GM18499 (cell line): ENCODE measurements at regions not wholly inside any gene's neighbourhood (a gene's known extent, or its start where the extent isn't known, plus 50 kb on each side); places are given as distances from the start of the nearest gene placed in this dataset.
"Not testable (repeated sequence)": the region's sequence is repeated elsewhere in the genome, so short reads cannot be mapped to it uniquely, and the experiment has no call there.

Source experiments
- ATAC-seq: cut with Tn5 transposase; IDR thresholded peaks from one replicate; pipeline ENCODE4 v1.9.1; 2021; ENCODE audit warnings: moderate number of reproducible peaks; ENCODE audit not compliant: insufficient read depth, unreplicated experiment

DNA sequence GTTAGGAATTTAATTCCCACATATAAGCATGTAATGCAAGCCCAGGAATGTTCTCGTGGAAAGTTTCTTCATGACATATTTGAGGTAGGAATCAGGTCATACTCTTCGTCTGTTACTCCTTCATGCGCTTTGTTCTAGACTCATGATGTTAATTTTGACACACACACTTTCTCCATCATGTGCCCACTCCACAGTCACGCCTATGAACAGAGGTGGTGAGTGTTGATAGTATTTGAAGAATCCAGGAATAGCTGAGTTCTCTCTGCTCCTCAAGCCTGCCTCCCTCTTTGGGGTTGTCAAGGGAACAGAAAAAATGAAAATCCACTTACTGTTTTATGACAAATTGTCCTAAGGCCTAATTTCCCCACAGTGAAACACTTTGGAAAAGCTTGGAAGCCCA is 117.3 kb upstream of the SERPINE2 start:
- ATAC-seq: no peak

DNA sequence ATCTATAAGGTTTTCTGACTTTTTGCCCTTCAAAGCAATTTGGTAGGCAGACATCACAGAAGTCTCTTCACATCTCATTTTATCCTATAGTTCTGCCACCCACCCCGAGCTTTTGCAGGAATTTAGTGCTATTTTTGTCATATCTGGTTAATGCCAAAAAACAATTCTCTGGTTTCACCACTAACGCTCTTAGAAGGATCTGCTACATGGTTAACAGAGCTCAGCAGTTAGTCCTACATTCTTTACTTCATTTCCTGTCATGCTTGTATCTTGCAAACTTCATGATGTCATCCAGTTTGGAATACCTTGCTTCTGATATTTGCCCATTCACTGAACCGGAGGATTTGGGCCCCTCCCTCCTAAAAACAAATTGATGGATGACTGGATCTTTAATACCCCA is 116.8 kb upstream of the SERPINE2 start:
- no peak for ATAC-seq

DNA sequence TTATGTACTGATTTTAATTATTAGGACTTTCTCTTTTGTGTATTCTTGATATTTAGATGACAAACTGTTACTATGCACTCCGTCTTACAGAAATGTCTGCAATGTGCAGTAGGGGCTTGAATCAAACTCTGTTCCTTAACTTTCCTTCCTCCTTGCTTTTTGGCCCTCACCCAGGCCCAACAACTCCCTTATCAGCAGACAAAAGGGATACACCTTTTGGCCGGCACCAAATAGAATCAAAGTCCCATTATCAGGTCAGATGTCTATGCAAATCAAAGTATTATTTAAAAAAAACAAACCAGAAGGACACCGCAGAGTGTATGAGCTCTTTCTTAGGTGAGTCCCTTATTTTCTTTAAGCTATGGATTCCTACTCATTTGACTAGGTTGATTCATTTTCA is 116.3 kb upstream of the SERPINE2 start:
- ATAC-seq: no peak

DNA sequence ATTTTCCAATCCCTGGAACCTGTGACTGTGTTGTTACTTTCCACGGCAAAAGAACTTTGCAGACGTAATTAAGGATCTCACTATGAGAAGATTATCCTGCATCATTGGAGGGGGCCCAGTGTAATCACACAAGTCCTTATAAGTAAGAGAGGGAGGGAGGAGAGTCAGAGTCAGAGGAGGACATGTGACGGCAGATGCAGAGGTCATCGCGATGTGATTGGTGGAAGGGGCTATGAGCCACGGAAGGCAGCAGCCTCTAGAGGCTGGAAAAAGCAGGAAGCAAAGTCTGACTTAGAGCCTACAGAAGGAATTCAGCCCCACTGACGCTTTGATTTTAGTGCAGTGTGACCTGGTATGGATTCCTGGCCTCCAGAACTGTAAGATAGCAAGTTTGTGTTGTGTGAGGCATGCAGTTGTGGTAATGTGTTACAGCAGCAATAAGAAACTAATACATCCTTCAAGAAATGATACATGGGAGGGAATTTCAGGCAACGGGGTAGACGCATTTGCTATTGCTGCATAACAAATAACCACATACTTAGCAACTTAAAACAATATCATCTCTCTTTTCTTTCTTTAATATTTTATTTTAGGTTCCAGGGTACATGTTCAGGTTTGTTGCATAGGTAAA is 112.7 kb upstream of the SERPINE2 start:
- no peak for ATAC-seq

DNA sequence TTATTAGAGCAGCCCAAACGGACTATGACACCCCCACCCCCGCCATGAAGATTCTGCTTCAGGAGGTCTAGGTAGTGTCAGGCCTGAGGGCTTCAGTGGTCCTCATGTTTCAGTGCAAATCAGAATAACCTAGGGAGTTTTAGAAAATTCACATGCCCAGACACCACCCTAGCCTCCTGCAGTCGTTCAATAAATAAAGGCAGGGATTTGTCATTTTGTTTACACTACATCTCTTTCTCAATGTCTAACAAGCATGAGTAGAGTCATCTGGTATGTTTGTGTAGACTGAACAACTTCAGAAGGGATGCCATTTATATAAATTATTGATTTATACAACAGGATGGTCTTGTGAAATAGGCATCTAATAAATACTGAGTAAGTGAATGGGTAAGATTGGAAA is 112.1 kb upstream of the SERPINE2 start:
- ATAC-seq: no peak

DNA sequence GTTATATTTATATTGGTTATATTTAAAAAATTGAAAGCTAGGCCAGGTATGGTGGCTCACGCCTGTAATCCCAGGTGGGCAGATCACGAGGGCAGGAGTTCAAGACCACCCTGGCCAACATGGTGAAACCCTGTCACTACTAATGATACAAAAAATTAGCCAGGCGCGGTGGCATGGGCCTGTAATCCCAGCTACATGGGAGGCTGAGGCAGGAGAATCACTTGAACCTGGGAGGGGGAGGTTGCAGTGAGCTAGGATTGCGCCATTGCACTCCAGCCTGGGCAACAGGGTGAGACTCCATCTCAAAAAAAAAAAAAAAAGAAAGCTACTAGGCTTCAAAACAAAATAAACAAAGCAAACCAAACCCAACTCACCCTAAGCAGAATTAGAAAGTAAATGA is 109.0 kb upstream of the SERPINE2 start:
- ATAC-seq: not testable (repeated sequence)

DNA sequence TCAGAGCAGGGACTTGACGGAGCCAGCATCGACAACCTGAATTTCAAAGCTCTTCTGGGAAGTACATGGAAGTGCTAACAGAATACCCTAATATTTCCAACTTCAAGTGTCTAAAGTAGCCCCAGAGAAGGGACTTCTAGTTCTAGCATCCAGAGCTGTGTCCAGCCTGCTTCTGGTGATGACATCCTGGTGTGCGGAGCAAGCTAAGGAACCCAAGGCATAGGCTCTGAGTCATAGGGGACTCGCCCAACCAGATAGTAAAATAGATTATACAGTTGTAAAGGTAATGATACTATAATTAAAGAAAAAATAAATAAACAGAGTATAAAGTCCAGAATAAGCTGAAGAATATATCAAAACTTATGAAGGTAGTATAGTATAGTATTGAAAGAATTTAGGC is 108.1 kb upstream of the SERPINE2 start:
- ATAC-seq: no peak

DNA sequence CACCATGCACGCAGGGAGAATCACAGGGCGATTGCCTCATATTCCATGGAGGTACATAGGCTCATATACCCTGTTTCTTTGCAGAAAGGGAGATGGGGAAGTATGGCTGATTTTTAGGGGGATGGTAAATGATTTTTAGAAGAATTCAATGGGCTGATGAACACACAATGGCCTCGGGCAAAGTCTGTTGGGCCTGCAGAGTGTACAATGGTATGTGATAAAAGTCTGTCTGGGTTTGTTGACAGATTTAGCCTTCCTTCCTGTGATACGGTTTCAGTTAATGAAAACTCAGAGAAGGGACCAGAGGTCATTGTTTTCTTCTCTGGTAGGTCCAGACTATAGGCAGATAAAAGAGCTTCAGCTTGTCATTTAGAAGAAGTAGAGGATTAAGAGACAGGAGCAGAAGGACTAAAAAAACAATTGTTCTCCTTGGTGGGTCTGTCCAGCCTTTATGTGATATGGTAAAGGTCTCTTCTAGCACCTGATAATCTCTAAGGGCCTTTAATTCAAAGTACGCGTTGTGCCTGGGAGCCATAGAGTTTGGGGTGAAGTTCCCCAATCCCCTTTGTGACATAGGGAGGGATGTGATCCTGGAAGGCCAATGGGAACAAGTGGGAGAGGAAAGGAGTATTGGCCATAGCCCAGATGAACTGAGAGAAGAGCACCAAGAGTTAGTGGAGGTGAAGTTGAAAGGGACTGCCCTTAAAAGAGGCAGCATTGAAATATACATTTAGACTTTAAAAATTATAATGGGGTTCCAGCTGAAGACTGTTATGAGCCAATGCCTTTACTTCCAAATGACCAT is 107.5 kb upstream of the SERPINE2 start:
- ATAC-seq: no peak

DNA sequence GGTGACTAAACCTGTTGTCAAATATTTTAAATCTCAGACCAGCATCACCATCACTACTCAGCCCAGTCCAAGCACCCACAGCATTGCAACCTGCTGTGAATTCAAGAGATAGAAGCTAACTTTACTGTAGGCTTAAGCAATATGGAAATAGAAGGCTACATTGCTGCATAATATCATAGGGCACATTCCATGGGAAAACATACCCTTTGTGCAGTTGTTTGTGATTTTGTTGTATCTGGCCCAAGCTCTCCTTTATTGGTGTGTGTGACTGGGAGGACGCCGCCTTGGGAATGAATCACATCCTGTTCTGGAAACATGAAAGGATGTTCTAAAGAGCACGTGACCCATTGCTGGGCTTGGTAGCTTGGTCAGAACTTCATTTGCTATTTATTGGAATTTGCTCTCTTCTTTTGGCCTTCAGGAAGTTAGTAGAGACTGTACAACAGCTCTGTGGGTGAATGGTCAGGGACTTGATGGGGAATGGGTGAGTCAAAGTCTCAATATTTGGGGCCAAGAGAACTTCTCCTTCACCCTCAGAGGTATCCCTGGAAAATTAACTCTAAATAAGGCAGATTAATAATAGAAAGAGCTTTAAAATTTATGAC is 106.8 kb upstream of the SERPINE2 start:
- no peak for ATAC-seq

DNA sequence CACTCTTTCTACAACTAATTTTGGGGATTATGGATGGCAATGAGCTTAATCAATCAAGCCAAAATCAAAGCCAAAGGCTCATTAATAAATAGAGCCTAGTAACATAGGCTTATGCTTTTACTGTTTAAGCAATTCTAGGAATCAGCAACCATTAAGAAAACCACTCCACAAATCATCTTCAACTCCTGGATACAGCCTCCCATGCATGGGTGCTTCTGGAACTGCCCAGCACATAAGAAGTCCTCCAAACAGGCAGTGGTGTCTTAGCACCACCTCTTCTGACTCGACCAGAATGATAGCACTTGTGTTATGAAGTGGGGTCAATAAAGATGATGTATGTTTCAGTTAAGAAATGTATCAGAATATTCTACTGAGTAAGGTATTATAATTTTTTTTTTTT is 104.4 kb upstream of the SERPINE2 start:
- ATAC-seq: no peak

DNA sequence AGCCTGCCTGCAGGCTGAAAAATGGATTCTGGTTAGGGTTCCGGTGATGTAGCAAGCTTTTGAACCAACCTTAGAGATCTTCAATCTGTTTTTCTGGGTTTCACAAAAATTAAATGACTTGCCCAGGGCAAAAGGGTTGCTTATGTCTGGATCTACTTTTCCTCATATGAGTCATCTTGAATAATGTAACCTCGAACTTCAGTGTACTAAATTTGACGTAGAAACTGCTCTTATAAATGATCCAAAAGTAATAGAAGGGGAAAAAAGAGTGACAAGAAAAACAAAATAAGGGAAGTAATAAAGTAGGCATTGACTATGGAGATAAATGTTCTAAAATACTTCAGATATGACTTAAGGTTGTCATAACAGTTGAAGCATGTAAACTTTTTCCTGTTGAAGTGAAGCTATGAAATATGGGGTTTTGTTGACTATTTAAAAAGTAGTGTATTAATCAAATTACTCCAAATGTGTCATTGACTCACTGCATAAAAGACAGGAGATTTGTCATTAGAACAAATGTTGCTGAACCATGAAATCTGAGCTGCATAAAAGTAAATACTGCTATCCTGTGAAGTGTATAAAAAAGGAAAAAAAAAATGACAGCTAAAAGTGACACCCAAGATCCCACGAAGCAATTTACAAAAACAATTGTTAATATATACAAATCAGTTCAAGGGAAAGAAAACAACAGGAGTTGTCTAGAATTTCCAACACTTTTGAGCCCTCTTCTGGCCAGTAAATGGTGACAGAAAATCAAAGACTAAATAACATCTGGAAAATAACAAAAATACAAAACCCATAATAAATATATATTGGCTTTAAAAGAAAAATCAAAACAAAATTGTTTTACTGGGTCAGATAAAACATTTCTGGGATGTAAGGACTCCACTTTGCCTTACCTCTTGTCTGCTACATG is 103.6 kb upstream of the SERPINE2 start:
- no peak for ATAC-seq

DNA sequence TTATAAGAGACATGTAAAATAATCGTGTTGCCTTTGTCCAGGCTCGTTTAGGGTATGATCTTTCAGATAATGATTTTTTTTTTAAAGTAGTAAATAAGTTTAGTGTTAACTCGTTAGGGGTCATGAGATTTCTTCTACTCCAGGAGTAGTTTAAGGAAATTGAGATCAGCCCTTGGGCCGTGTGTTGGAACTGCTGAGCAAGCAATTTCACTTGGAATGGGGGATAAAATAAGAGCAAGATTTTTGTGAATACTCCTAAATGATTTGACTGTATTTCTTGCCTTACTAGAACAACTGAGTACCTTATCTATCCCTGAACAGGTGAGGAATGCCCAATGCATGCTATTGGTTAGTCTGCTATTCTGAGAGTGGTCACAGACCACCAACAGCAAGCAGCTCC is 102.2 kb upstream of the SERPINE2 start:
- no peak for ATAC-seq

DNA sequence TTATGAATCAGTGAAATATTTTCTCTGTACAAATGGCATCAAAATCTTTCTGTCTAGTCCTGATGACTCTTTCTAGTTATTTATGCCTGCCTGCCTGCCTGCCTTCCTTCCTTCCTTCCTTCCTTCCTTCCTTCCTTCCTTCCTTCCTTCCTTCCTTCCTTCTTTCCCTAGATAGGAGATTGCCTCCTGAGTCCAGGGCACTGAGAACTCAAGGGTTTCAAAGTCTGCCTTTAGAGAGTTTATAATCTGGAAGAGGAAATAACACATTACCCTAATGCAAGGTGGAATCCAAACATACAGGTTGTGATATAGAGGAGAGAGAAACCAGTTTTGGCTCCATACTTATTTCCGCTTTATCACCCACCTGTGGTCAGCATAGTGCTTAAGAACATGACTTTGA is 98.1 kb upstream of the SERPINE2 start:
- no peak for ATAC-seq

DNA sequence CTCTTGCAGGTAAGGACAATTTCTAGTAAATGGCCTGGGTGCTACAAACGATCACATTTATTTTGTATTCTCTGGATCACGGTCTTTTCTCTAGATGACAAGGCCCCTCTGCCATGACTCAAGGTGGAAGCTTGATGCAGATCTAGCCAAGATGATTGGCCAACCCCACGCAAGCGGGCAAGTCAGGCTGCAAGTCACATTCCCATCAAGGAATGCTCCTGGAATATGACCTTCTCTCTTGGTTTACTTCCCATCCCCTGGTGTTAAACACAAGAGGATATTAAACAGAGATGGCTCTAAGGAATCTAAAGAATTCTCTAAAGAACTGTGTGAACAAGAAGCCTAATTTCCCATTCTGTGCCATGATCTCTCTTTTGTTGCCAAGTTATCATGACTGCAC is 97.3 kb upstream of the SERPINE2 start:
- ATAC-seq: no peak

DNA sequence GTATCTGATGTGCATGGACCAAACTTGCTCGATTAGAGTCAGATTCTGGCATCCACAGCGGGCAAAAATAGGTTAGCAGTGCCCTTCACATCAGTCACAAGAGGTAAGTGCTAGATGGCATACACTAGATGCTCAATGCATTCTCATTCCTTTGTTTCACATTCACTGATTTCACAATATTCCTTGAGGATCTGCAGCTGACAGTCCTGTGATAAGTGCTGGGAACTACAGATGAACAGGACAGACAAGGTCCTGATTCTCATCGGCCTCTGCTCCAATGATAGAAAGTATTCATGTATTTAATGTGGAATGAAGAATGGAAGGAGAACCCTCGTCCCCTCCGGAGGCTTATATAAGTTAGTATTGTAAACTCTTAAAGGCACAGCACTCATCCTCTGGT is 96.8 kb upstream of the SERPINE2 start:
- no peak for ATAC-seq

DNA sequence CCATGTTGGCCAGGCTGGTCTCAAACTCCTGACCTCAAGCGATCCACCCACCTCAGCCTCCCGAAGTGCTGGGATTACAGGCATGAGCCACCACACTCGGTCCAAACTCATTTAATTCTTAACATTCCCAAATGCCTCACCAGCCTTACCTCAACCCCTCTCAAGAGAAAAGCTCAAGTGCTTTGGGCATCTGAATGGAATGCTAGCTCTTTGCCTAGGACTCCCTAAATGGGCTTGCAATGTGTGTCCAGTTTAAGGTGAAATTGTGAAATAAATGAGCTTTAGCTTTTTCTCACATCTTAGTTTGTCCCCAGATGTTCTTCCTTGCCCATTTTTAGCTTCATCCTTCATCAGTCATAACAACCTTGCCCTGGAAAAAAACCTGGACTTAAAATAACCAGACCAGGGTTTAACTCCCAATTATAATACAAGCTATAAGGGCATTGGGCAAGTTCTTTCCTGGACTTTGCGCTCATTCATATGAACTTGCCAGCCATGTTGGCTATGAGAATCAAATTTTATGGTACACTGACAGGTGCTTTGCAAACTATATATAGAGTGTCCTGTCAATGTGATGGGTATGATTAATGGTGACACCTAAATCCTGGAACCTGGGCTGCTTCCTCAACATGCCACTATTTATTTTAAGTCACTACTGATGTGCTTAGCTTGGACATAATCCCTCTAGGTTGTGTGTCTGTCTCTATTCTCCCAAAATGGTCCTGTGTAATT is 95.1 kb upstream of the SERPINE2 start:
- no peak for ATAC-seq

DNA sequence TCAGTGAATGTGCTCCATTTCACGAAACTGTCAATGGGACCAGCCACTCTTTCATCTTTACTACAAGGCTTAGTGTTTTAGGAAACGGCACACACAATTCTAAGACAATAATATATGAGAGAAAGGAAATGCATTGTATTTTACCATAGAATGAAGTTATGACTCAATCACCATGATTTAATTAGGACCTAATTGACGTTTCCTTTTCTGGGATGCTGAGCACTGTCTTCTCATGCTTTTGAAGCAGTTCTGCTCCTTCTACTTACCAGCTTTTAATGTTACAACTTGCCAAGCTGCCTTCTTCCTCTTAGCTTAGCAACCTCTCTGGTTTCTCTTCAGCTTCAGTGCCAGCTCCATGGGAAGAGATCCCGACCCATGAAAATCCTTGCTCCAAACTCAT is 94.3 kb upstream of the SERPINE2 start:
- no peak for ATAC-seq

DNA sequence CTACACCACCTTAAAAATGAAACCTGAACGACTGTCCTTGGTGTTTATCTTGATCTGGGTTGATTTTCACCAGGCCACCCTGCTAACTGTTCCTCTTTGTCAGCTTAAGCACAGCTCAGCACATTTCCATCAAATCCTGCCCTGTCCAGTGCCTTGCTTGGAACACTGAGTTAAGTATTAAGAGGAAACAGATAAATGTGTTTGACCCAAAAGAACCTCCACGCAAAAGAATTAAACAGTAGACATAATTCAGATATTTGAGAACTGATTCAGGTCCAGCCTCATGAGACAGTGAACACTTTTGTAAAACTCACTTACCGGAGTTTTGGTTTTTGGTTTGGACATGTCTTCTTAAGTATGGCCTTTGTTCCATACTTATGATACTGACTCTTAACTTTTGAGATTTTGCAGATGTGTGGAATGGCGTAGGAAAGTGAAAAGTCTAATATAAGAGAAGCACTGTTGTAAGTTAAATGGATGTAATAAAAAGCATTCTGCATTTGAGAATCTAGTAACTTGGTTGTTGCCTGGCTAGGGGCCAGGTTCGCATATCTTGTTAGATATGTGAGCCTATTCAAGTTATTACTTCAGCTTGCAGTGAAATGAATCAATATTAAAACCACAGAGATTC is 88.9 kb upstream of the SERPINE2 start:
- ATAC-seq: no peak

DNA sequence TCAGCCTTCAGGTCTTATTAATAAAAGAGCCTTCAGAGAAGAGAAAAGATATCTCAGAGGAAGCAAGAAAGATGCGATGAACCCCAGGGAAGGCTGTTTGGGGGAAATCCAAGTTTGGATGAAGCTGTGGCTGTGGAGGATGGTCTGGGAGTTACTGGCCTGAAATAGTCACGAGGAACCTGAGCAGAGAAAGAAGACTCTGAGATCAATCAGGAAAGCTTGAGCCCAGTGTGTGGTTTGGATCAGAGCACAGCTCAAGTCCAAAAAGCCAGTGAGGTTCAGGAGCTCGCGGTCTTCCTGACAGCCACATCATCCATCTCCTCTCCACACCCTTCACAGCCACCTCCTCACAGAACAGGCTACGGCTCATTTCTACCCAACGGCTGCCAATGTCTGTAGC is 87.4 kb upstream of the SERPINE2 start:
- no peak for ATAC-seq

DNA sequence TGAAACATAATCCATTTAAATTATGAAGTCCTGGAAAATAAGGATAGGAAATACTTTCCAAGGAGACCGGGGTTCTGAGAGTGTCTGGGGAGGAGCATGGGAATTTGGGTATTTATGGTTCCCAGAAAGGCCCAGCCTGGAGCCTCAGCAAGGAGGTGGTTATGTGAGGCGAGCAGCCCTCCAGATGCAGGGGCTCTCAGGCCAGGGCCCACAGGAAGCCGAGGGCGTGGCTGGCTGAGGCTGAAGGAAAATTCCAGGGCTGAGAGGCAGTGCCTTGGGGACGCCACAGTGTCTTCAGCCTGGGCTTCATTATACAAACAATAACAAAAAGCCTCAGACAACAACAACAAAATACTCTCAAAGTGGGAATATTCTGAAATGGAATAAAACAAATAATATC is 86.9 kb upstream of the SERPINE2 start:
- ATAC-seq: no peak
